ENCODE measurements at regions not wholly inside any gene's neighbourhood (a gene's known extent, or its start where the extent isn't known, plus 50 kb on each side); places are given as distances from the start of the nearest gene placed in this dataset.

GRCh38 chr1:219529116-219529515, 83.8 kb downstream of the ZC3H11B start:
- POLR2A ChIA-PET (ENCODE audit: unreplicated experiment) = no interaction called here
- H3K9me3 ChIP-seq (ENCODE audit: low read length) = no peaks in the 10 kb centered on the region
- no peak overlapping the region for H3K4me3 ChIP-seq (ENCODE audit: low read length)
- no peaks in the 10 kb centered on the region for H4K20me1 ChIP-seq (ENCODE audit: low read length)
- no peak overlapping the region for H3K27ac ChIP-seq (ENCODE audit: low read length)
- H3K36me3 ChIP-seq (ENCODE audit: low read depth, low read length) = no peaks in the 10 kb centered on the region
- CTCF ChIA-PET = no interaction called here
- no peaks in the 10 kb centered on the region for H3K27me3 ChIP-seq (ENCODE audit: low read length)
- no peak overlapping the region for H3K9ac ChIP-seq (ENCODE audit: low read length)
- H3K4me1 ChIP-seq (ENCODE audit: insufficient read depth, low read length) = no peaks in the 10 kb centered on the region
- no peaks in the 10 kb centered on the region for H3F3A ChIP-seq (ENCODE audit: low read length, unreplicated experiment)
- H2AFZ ChIP-seq (ENCODE audit: low read length) = no peak overlapping the region
- no peak overlapping the region for H3K4me2 ChIP-seq (ENCODE audit: low read length)
- 0 out of 2 replicates have a peak, but pooled peaks cover 4% of the 10 kb centered on the region for H3K9me2 ChIP-seq (replicated peaks; ENCODE audit: low read length)
- BruUV-seq (replicated peaks) = no TSS peak
- DNase-seq (no peak), ATAC-seq (no peak)
- intact Hi-C loops (cut with micrococcal nuclease) = no loop called here
- TF ChIP-seq EZH2phosphoT487 (IDR thresholded peaks at IDR 0.05; ENCODE audit: borderline replicate concordance, low read length) (no peak), EZH2 (IDR thresholded peaks at IDR 0.05; ENCODE audit: low read length, unreplicated experiment) (no peak), CTCF (conservative IDR thresholded peaks at IDR 0.05; ENCODE audit: low read depth, low read length) (no peak)
- no peaks in the 10 kb centered on the region for H3K79me2 ChIP-seq (ENCODE audit: low read length)

DNA sequence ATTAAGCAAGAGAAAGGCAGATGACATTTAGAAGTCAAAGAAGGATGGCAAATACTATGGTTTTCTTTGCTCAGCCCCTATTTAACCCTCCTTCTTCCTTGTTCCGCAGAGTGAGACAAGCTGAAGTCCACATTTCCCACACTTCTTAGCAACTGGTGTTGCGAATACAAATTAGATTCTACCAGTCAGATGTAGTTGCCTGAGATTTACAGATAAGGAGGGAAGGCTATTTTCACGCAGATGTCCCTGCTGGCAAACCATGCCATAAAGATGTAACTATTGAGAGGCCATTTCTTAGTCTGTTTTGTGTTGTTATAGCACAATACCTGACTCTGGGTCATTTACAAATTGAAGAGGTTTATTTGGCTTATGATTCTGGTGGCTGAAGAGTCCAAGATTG, 84.3 kb downstream of the ZC3H11B start:
- no peaks in the 10 kb centered on the region for H4K20me1 ChIP-seq (ENCODE audit: low read length)
- no peaks in the 10 kb centered on the region for H3K36me3 ChIP-seq (ENCODE audit: low read depth, low read length)
- CTCF ChIA-PET = no interaction called here
- H3K9me2 ChIP-seq (replicated peaks; ENCODE audit: low read length) = 0 out of 2 replicates have a peak, but pooled peaks cover 4% of the 10 kb centered on the region
- no peak overlapping the region for H3K4me3 ChIP-seq (ENCODE audit: low read length)
- H3K4me2 ChIP-seq (ENCODE audit: low read length) = no peak overlapping the region
- H2AFZ ChIP-seq (ENCODE audit: low read length) = no peak overlapping the region
- no peaks in the 10 kb centered on the region for H3F3A ChIP-seq (ENCODE audit: low read length, unreplicated experiment)
- no TSS peak for BruUV-seq (replicated peaks)
- no peak for DNase-seq
- no peak for TF ChIP-seq EZH2 (IDR thresholded peaks at IDR 0.05; ENCODE audit: low read length, unreplicated experiment)
- no peak for TF ChIP-seq CTCF (conservative IDR thresholded peaks at IDR 0.05; ENCODE audit: low read depth, low read length)
- no peak for TF ChIP-seq EZH2phosphoT487 (IDR thresholded peaks at IDR 0.05; ENCODE audit: borderline replicate concordance, low read length)
- no peak overlapping the region for H3K27ac ChIP-seq (ENCODE audit: low read length)
- ATAC-seq = no peak
- POLR2A ChIA-PET (ENCODE audit: unreplicated experiment) = no interaction called here
- H3K27me3 ChIP-seq (ENCODE audit: low read length) = no peaks in the 10 kb centered on the region
- no peaks in the 10 kb centered on the region for H3K79me2 ChIP-seq (ENCODE audit: low read length)
- H3K9ac ChIP-seq (ENCODE audit: low read length) = no peak overlapping the region
- intact Hi-C loops (cut with micrococcal nuclease) = no loop called here
- no peaks in the 10 kb centered on the region for H3K9me3 ChIP-seq (ENCODE audit: low read length)
- no peaks in the 10 kb centered on the region for H3K4me1 ChIP-seq (ENCODE audit: insufficient read depth, low read length)

GRCh38 chr1:219527994-219528393, 84.9 kb downstream of the ZC3H11B start:
- Histone ChIP-seq H3K79me2 (ENCODE audit: low read length) (no peaks in the 10 kb centered on the region), H4K20me1 (ENCODE audit: low read length) (no peaks in the 10 kb centered on the region), H3K9ac (ENCODE audit: low read length) (no peak overlapping the region), H3K36me3 (ENCODE audit: low read depth, low read length) (no peaks in the 10 kb centered on the region), H2AFZ (ENCODE audit: low read length) (no peak overlapping the region), H3K4me3 (ENCODE audit: low read length) (no peak overlapping the region), H3K4me1 (ENCODE audit: insufficient read depth, low read length) (no peaks in the 10 kb centered on the region), H3K27ac (ENCODE audit: low read length) (no peak overlapping the region), H3K4me2 (ENCODE audit: low read length) (no peak overlapping the region), H3K9me2 (replicated peaks; ENCODE audit: low read length) (0 out of 2 replicates have a peak, but pooled peaks cover 4% of the 10 kb centered on the region), H3K9me3 (ENCODE audit: low read length) (no peaks in the 10 kb centered on the region), H3F3A (ENCODE audit: low read length, unreplicated experiment) (no peaks in the 10 kb centered on the region), H3K27me3 (ENCODE audit: low read length) (no peaks in the 10 kb centered on the region)
- no TSS peak for BruUV-seq (replicated peaks)
- DNase-seq = no peak
- CTCF ChIA-PET = no interaction called here
- POLR2A ChIA-PET (ENCODE audit: unreplicated experiment) = no interaction called here
- ATAC-seq = no peak
- intact Hi-C loops (cut with micrococcal nuclease) = no loop called here
- no peak for TF ChIP-seq EZH2 (IDR thresholded peaks at IDR 0.05; ENCODE audit: low read length, unreplicated experiment)
- no peak for TF ChIP-seq CTCF (conservative IDR thresholded peaks at IDR 0.05; ENCODE audit: low read depth, low read length)
- no peak for TF ChIP-seq EZH2phosphoT487 (IDR thresholded peaks at IDR 0.05; ENCODE audit: borderline replicate concordance, low read length)

Data from PC-3 (cell line).